ENCODE measurements at regions not wholly inside any gene's neighbourhood (a gene's known extent, or its start where the extent isn't known, plus 50 kb on each side); places are given as distances from the start of the nearest gene placed in this dataset.

GRCh38 chr14:25501749-25502148 is 451.8 kb upstream of the STXBP6 start:
- Histone ChIP-seq H3K36me3 (ENCODE audit: insufficient read depth in 1 of 2, low read depth in 1 of 2) (no peaks in the 10 kb centered on the region), H3K27ac (no peak overlapping the region), H3K27me3 (ENCODE audit: insufficient read depth in 3 of 3, low read length in 2 of 3) (no peaks in the 10 kb centered on the region), H3K4me1 (no peaks in the 10 kb centered on the region), H3K9me3 (no peaks in the 10 kb centered on the region), H3K4me3 (no peak overlapping the region)
- no peak for TF ChIP-seq CTCF (IDR thresholded peaks at IDR 0.05)
- no peak for ATAC-seq
- no peak for DNase-seq
- intact Hi-C loops (cut with DNase I): no loop called here
- 80 to 85% (median 81%) methylated on average over 6 of the region's 6 CpGs for WGBS, 3 donors

GRCh38 chr14:25488961-25489360 is 439.0 kb upstream of the STXBP6 start:
- H3K4me3 ChIP-seq: no peak overlapping the region
- H3K27me3 ChIP-seq (ENCODE audit: insufficient read depth in 3 of 3, low read length in 2 of 3): no peaks in the 10 kb centered on the region
- intact Hi-C loops (cut with DNase I): no loop called here
- ATAC-seq (no peak), DNase-seq (no peak)
- WGBS, 3 donors: 58 to 75% (median 63%) methylated on average over 3 of the region's 3 CpGs
- TF ChIP-seq CTCF (IDR thresholded peaks at IDR 0.05): no peak
- H3K36me3 ChIP-seq (ENCODE audit: insufficient read depth in 1 of 2, low read depth in 1 of 2): no peaks in the 10 kb centered on the region
- no peaks in the 10 kb centered on the region for H3K9me3 ChIP-seq
- H3K4me1 ChIP-seq: no peaks in the 10 kb centered on the region
- H3K27ac ChIP-seq: no peak overlapping the region

- Histone ChIP-seq H3K27me3 (ENCODE audit: insufficient read depth in 3 of 3, low read length in 2 of 3) (no peaks in the 10 kb centered on the region), H3K4me3 (no peak overlapping the region), H3K27ac (no peak overlapping the region), H3K9me3 (no peaks in the 10 kb centered on the region), H3K36me3 (ENCODE audit: insufficient read depth in 1 of 2, low read depth in 1 of 2) (no peaks in the 10 kb centered on the region), H3K4me1 (no peaks in the 10 kb centered on the region)
- no peak for DNase-seq
- WGBS, 3 donors: 6 to 17% (median 11%) methylated on average over 1 of the region's 1 CpG
- intact Hi-C loops (cut with DNase I): no loop called here
- ATAC-seq: no peak
- no peak for TF ChIP-seq CTCF (IDR thresholded peaks at IDR 0.05)
These were observed 435.4 kb upstream of the STXBP6 start for GRCh38 chr14:25485381-25485780.

GRCh38 chr14:25484906-25485305 is 435.0 kb upstream of the STXBP6 start:
- TF ChIP-seq CTCF (IDR thresholded peaks at IDR 0.05): no peak
- no peak for ATAC-seq
- intact Hi-C loops (cut with DNase I): no loop called here
- no peak overlapping the region for H3K27ac ChIP-seq
- 20 to 30% (median 22%) methylated on average over 1 of the region's 1 CpG for WGBS, 3 donors
- H3K4me3 ChIP-seq: no peak overlapping the region
- H3K4me1 ChIP-seq: no peaks in the 10 kb centered on the region
- DNase-seq: no peak
- no peaks in the 10 kb centered on the region for H3K9me3 ChIP-seq
- H3K36me3 ChIP-seq (ENCODE audit: insufficient read depth in 1 of 2, low read depth in 1 of 2): no peaks in the 10 kb centered on the region
- H3K27me3 ChIP-seq (ENCODE audit: insufficient read depth in 3 of 3, low read length in 2 of 3): no peaks in the 10 kb centered on the region

- DNase-seq: no peak
- Histone ChIP-seq H3K4me1 (no peaks in the 10 kb centered on the region), H3K9me3 (no peaks in the 10 kb centered on the region), H3K27me3 (ENCODE audit: insufficient read depth in 3 of 3, low read length in 2 of 3) (no peaks in the 10 kb centered on the region), H3K4me3 (no peak overlapping the region), H3K27ac (no peak overlapping the region), H3K36me3 (ENCODE audit: insufficient read depth in 1 of 2, low read depth in 1 of 2) (no peaks in the 10 kb centered on the region)
- intact Hi-C loops (cut with DNase I): no loop called here
- TF ChIP-seq CTCF (IDR thresholded peaks at IDR 0.05): no peak
- 74 to 90% (median 75%) methylated on average over 1 of the region's 1 CpG for WGBS, 3 donors
- no peak for ATAC-seq
These were observed 434.3 kb upstream of the STXBP6 start for GRCh38 chr14:25484235-25484634.
